ENCODE measurements at regions not wholly inside any gene's neighbourhood (a gene's known extent, or its start where the extent isn't known, plus 50 kb on each side); places are given as distances from the start of the nearest gene placed in this dataset.

- WGBS, 2 donors, result 91 to 93% methylated on average over 8 of the region's 8 CpGs
- ATAC-seq (ENCODE audit: low FRiP score in 2 of 2) (no peak), DNase-seq (no peak)
- no peaks in the 10 kb centered on the region for H3K27me3 ChIP-seq
- no peak for TF ChIP-seq EP300 (IDR thresholded peaks at IDR 0.05)
- no peak for TF ChIP-seq POLR2AphosphoS5 (IDR thresholded peaks at IDR 0.05)
- no peak for TF ChIP-seq POLR2A (IDR thresholded peaks at IDR 0.05)
- TF ChIP-seq CTCF (IDR thresholded peaks at IDR 0.05), result no peak
- H3K4me3 ChIP-seq, result no peak overlapping the region
- no peaks in the 10 kb centered on the region for H3K36me3 ChIP-seq
- no peak overlapping the region for H3K27ac ChIP-seq
- no peaks in the 10 kb centered on the region for H3K4me1 ChIP-seq
- no peaks in the 10 kb centered on the region for H3K9me3 ChIP-seq
Measured at GRCh38 chr11:11758603-11759196, 83.1 kb upstream of the USP47 start.

GRCh38 chr11:11757909-11758308 lies 83.9 kb upstream of the USP47 start:
- no peaks in the 10 kb centered on the region for H3K4me1 ChIP-seq
- H3K4me3 ChIP-seq, result no peak overlapping the region
- no peaks in the 10 kb centered on the region for H3K27me3 ChIP-seq
- no peaks in the 10 kb centered on the region for H3K36me3 ChIP-seq
- ATAC-seq (ENCODE audit: low FRiP score in 2 of 2) (no peak), DNase-seq (no peak)
- H3K9me3 ChIP-seq, result no peaks in the 10 kb centered on the region
- TF ChIP-seq CTCF (IDR thresholded peaks at IDR 0.05), result no peak
- no peak for TF ChIP-seq POLR2A (IDR thresholded peaks at IDR 0.05)
- TF ChIP-seq POLR2AphosphoS5 (IDR thresholded peaks at IDR 0.05), result no peak
- TF ChIP-seq EP300 (IDR thresholded peaks at IDR 0.05), result no peak
- H3K27ac ChIP-seq, result no peak overlapping the region
- 91 to 100% methylated on average over 3 of the region's 3 CpGs for WGBS, 2 donors

- Histone ChIP-seq H3K9me3 (no peaks in the 10 kb centered on the region), H3K27me3 (no peaks in the 10 kb centered on the region), H3K27ac (no peak overlapping the region), H3K4me1 (no peaks in the 10 kb centered on the region), H3K4me3 (no peak overlapping the region), H3K36me3 (no peaks in the 10 kb centered on the region)
- no peak for DNase-seq
- ATAC-seq (ENCODE audit: low FRiP score in 2 of 2), result no peak
- TF ChIP-seq EP300 (IDR thresholded peaks at IDR 0.05) (no peak), POLR2A (IDR thresholded peaks at IDR 0.05) (no peak), CTCF (IDR thresholded peaks at IDR 0.05) (no peak), POLR2AphosphoS5 (IDR thresholded peaks at IDR 0.05) (no peak)
- 81 to 91% methylated on average over 3 of the region's 3 CpGs for WGBS, 2 donors
Measured at GRCh38 chr11:11756718-11757117, 85.1 kb upstream of the USP47 start.

GRCh38 chr11:11755871-11756270 lies 85.9 kb upstream of the USP47 start:
- DNase-seq, result no peak

More at GRCh38 chr11:11755871-11756270, 85.9 kb upstream of the USP47 start:
- H3K4me1 ChIP-seq, result no peaks in the 10 kb centered on the region
- no peak for ATAC-seq (ENCODE audit: low FRiP score in 2 of 2)
- TF ChIP-seq EP300 (IDR thresholded peaks at IDR 0.05), result no peak
- no peak for TF ChIP-seq POLR2A (IDR thresholded peaks at IDR 0.05)
- no peak for TF ChIP-seq CTCF (IDR thresholded peaks at IDR 0.05)
- TF ChIP-seq POLR2AphosphoS5 (IDR thresholded peaks at IDR 0.05), result no peak
- H3K9me3 ChIP-seq, result no peaks in the 10 kb centered on the region
- no peaks in the 10 kb centered on the region for H3K27me3 ChIP-seq
- H3K4me3 ChIP-seq, result no peak overlapping the region
- no peak overlapping the region for H3K27ac ChIP-seq
- no peaks in the 10 kb centered on the region for H3K36me3 ChIP-seq
- WGBS, 2 donors, result 86 to 89% methylated on average over 5 of the region's 5 CpGs
